Trophoblast cell (in vitro differentiated cells and primary cell): ENCODE measurements at regions not wholly inside any gene's neighbourhood (a gene's known extent, or its start where the extent isn't known, plus 50 kb on each side); places are given as distances from the start of the nearest gene placed in this dataset.
"Not testable (repeated sequence)": the region's sequence is repeated elsewhere in the genome, so short reads cannot be mapped to it uniquely, and the experiment has no call there.

Experiments used
- DNase-seq, 2 donors: peaks; one replicate each; pipeline ENCODE4 v3.0.0-alpha.2; 2016
- H2AFZ ChIP-seq: 2 replicates; pipeline ENCODE4 v1.6.1; 2013; ENCODE audit warnings: low read length, moderate library complexity, mild to moderate bottlenecking; ENCODE audit not compliant: insufficient read depth, poor library complexity
- H2AK5ac ChIP-seq: 2 replicates; pipeline ENCODE4 v1.6.1; 2013; ENCODE audit warnings: mild to moderate bottlenecking, low read length
- H2BK120ac ChIP-seq: 2 replicates; pipeline ENCODE4 v1.6.1; 2013; ENCODE audit warnings: low read length, mild to moderate bottlenecking, moderate library complexity; ENCODE audit not compliant: insufficient read depth, poor library complexity
- H2BK12ac ChIP-seq: 2 replicates; pipeline ENCODE4 v1.6.1; 2013; ENCODE audit warnings: mild to moderate bottlenecking, low read length, moderate library complexity
- H2BK5ac ChIP-seq: 2 replicates; pipeline ENCODE4 v1.6.1; 2013; ENCODE audit warnings: low read length, low read depth, moderate library complexity, mild to moderate bottlenecking; ENCODE audit not compliant: poor library complexity
- H3K14ac ChIP-seq: 2 replicates; pipeline ENCODE4 v1.6.1; 2013; ENCODE audit warnings: mild to moderate bottlenecking, low read length
- H3K18ac ChIP-seq: 2 replicates; pipeline ENCODE4 v1.6.1; 2013; ENCODE audit warnings: mild to moderate bottlenecking, low read length
- H3K23ac ChIP-seq: 2 replicates; pipeline ENCODE4 v1.6.1; 2013; ENCODE audit warnings: low read length
- H3K27ac ChIP-seq: 2 replicates; pipeline ENCODE4 v1.5.1; 2013; ENCODE audit warnings: low read depth, mild to moderate bottlenecking, inconsistent platforms, low read length, moderate library complexity
- H3K27me3 ChIP-seq: 2 replicates; pipeline ENCODE4 v1.6.1; 2013; ENCODE audit warnings: inconsistent platforms, mild to moderate bottlenecking, low read length, moderate library complexity; ENCODE audit not compliant: insufficient read depth
- H3K36me3 ChIP-seq, 2 experiments: 1 replicate in 1 of 2; 2 replicates in 1 of 2; pipeline ENCODE4 v1.6.1; 2013; ENCODE audit warnings: low read length in 2 of 2, mild to moderate bottlenecking in 2 of 2, moderate library complexity in 1 of 2; ENCODE audit not compliant: insufficient read depth in 2 of 2, control insufficient read depth in 1 of 2
- H3K4ac ChIP-seq: 2 replicates; pipeline ENCODE4 v1.6.1; 2013; ENCODE audit warnings: low read depth, mild to moderate bottlenecking, low read length, moderate library complexity
- H3K4me1 ChIP-seq, 2 experiments: 1 replicate in 1 of 2; 2 replicates in 1 of 2; pipeline ENCODE4 v1.6.1; 2013; ENCODE audit warnings: low read length in 2 of 2, mild to moderate bottlenecking in 2 of 2, moderate library complexity in 1 of 2; ENCODE audit not compliant: insufficient read depth in 2 of 2, control insufficient read depth in 1 of 2
- H3K4me2 ChIP-seq: 2 replicates; pipeline ENCODE4 v1.6.1; 2013; ENCODE audit warnings: inconsistent platforms, mild to moderate bottlenecking, low read length, moderate library complexity
- H3K4me3 ChIP-seq: 2 replicates; pipeline ENCODE4 v1.5.1; 2013; ENCODE audit warnings: mild to moderate bottlenecking, low read depth, low read length, inconsistent platforms
- H3K79me1 ChIP-seq: one replicate; pipeline ENCODE4 v1.6.1; 2013; ENCODE audit warnings: low read length
- H3K79me2 ChIP-seq: 2 replicates; pipeline ENCODE4 v1.6.1; 2013; ENCODE audit warnings: low read length, mild to moderate bottlenecking; ENCODE audit not compliant: control insufficient read depth, insufficient read depth, poor library complexity
- H3K9ac ChIP-seq: 2 replicates; pipeline ENCODE4 v1.6.1; 2013; ENCODE audit warnings: mild to moderate bottlenecking, low read length
- H3K9me3 ChIP-seq: 2 replicates; pipeline ENCODE4 v1.6.1; 2013; ENCODE audit warnings: low read depth, mild to moderate bottlenecking, control low read depth, inconsistent platforms, low read length; ENCODE audit not compliant: insufficient read depth
- H4K12ac ChIP-seq: 2 replicates; pipeline ENCODE4 v1.6.1; 2013; ENCODE audit warnings: low read depth, mild to moderate bottlenecking, low read length, moderate library complexity
- H4K8ac ChIP-seq: 2 replicates; pipeline ENCODE4 v1.6.1; 2013; ENCODE audit warnings: low read depth, mild to moderate bottlenecking, low read length, moderate library complexity
- H4K91ac ChIP-seq: one replicate; pipeline ENCODE4 v1.6.1; 2013; ENCODE audit warnings: low read depth, mild to moderate bottlenecking, low read length, moderate library complexity
- WGBS: extraction: QIAGEN DNeasy Blood & Tissue Kit; methylation state at CpG from one replicate; pipeline ENCODE4 v1.1.7; 2013; ENCODE audit warnings: missing lambda C conversion rate; ENCODE audit not compliant: insufficient read length, insufficient coverage; ENCODE audit errors: extremely low coverage; 5-methylcytosine and 5-hydroxymethylcytosine counted together

DNA sequence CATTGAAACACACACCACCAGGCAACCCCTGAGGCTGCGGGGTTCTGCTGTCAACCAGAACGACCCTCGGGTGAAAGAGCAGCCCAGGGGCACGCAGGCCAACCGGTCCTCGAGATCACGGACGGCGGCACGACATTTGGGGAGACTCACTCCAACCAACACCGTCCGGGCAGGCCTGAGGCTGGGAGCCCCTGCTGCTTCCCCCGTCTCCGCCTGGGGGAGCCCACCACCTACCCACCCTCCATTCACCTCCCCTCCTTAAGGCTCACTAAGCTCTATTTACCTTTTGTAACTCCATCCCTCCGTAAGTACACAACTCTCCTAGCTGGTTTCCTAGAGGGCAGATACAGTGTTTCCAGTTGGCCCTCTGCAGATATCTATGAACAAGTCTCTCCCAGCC, 971.3 kb upstream of the DEFB115 start:
- Histone ChIP-seq H2AFZ (no peak overlapping the region), H3K4me2 (no peak overlapping the region), H3K9me3 (peaks cover 22% of the 10 kb centered on the region), H3K23ac (no peak overlapping the region), H3K79me1 (no peaks in the 10 kb centered on the region), H3K14ac (no peak overlapping the region), H3K27me3 (no peaks in the 10 kb centered on the region), H3K79me2 (no peaks in the 10 kb centered on the region), H3K4ac (no peak overlapping the region), H2BK5ac (no peak overlapping the region), H4K91ac (no peak overlapping the region), H3K9ac (no peak overlapping the region), H3K4me3 (no peak overlapping the region), H3K27ac (no peak overlapping the region), H4K12ac (no peak overlapping the region), H3K18ac (no peak overlapping the region), H4K8ac (no peak overlapping the region), H3K4me1 (no peaks in the 10 kb centered on the region), H2BK12ac (no peak overlapping the region), H3K36me3 (no peaks in the 10 kb centered on the region), H2AK5ac (no peak overlapping the region), H2BK120ac (no peak overlapping the region)
- no peak for DNase-seq
- no CpG with 5 or more reads among the region's 15 CpGs for WGBS

DNA sequence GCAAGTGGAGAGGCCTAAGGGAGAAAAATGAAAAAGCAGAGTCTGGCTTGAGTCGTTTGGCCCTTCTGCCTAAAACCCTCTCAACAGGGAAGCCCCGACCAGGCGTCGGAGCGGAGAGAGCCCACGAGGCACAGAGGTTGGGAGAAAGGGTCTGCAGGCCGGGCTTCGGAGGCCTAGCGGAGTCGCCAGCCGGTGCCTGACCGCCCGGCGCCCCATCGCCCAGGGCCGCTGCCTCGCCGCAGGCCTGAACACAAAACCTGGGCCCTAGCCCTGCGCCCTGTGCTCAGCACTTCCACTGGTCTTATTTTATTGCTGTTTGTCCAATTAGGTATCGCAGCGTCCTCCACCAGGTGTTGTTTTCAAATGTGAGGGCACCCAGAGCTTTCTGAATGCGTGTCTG, 970.0 kb upstream of the DEFB115 start:
- not testable (repeated sequence) for H3K27me3 ChIP-seq, H2BK5ac ChIP-seq, DNase-seq, H3K9ac ChIP-seq, H2AK5ac ChIP-seq, H3K4ac ChIP-seq, H2AFZ ChIP-seq, H4K12ac ChIP-seq, H4K8ac ChIP-seq, H2BK12ac ChIP-seq, H3K18ac ChIP-seq, H3K36me3 ChIP-seq, H3K27ac ChIP-seq, H3K4me2 ChIP-seq, H3K23ac ChIP-seq, H4K91ac ChIP-seq, H3K79me1 ChIP-seq, H3K79me2 ChIP-seq, H3K14ac ChIP-seq, H3K4me1 ChIP-seq, H2BK120ac ChIP-seq, H3K4me3 ChIP-seq
- peaks cover 16% of the 10 kb centered on the region for H3K9me3 ChIP-seq
- no CpG with 5 or more reads among the region's 22 CpGs for WGBS

DNA sequence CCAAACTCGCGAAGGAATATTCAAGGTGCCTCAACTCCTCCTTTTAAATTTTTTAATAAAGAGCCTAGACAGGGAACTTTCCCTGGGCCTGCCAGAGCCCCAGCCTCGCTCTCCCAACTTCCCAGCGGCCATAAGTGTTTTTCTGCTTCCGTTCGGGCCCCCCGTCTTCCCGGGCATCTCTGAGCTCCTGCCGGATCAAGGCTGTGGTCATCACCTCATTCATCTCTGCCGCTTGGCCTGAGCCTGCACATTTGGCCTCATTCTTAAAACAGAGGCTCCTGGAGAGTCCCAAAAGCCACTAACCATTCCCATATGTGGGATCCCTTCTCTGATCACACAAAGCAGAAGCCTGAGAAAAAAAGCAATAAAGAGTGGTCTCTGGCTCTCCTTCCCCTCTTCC, 969.1 kb upstream of the DEFB115 start:
- no peaks in the 10 kb centered on the region for H3K79me2 ChIP-seq
- no peaks in the 10 kb centered on the region for H3K4me1 ChIP-seq
- no peak overlapping the region for H2AK5ac ChIP-seq
- no peak overlapping the region for H2BK5ac ChIP-seq
- H2BK120ac ChIP-seq, result no peak overlapping the region
- H3K79me1 ChIP-seq, result no peaks in the 10 kb centered on the region
- no peak overlapping the region for H3K18ac ChIP-seq
- no peak overlapping the region for H3K9ac ChIP-seq
- H4K8ac ChIP-seq, result no peak overlapping the region
- no peak overlapping the region for H3K4ac ChIP-seq
- no peak overlapping the region for H4K91ac ChIP-seq
- WGBS, result no CpG with 5 or more reads among the region's 10 CpGs
- H3K4me2 ChIP-seq, result no peak overlapping the region
- H3K9me3 ChIP-seq, result peaks cover 16% of the 10 kb centered on the region
- H3K4me3 ChIP-seq, result no peak overlapping the region
- H3K27ac ChIP-seq, result no peak overlapping the region
- no peak overlapping the region for H2AFZ ChIP-seq
- H4K12ac ChIP-seq, result no peak overlapping the region
- H3K27me3 ChIP-seq, result no peaks in the 10 kb centered on the region
- H2BK12ac ChIP-seq, result no peak overlapping the region
- H3K23ac ChIP-seq, result no peak overlapping the region
- no peak overlapping the region for H3K14ac ChIP-seq
- no peaks in the 10 kb centered on the region for H3K36me3 ChIP-seq
- no peak for DNase-seq

DNA sequence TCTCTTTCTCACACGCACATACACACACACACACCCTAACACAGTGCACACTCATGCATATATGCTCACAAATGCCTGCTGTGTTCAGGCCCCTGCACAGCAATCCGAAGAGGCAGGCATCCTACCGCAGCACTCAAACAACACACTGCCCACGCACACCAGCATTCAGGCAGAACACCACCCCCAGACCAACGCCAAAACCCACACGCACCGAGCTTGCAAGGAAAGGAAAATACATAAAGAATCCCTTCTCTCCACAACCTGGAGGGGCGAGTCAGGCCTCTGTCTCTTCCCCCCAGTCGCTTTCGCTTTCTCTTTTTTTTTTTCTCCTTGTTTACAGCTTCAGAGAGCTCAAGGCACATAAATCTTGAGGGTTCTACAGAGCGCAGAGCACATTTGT, 968.4 kb upstream of the DEFB115 start:
- H3K4me1 ChIP-seq, result not testable (repeated sequence)
- H3K9me3 ChIP-seq, result peaks cover 14% of the 10 kb centered on the region

More for the DNA sequence above, 968.4 kb upstream of the DEFB115 start:
- H3K36me3 ChIP-seq, H3K27ac ChIP-seq, H2BK5ac ChIP-seq, H3K79me1 ChIP-seq, H4K12ac ChIP-seq, H3K79me2 ChIP-seq, H3K4me2 ChIP-seq, H3K23ac ChIP-seq, H4K91ac ChIP-seq, H2BK120ac ChIP-seq, H3K14ac ChIP-seq, H3K18ac ChIP-seq, H2BK12ac ChIP-seq, H3K4me3 ChIP-seq, H4K8ac ChIP-seq, H3K9ac ChIP-seq, H3K4ac ChIP-seq, H2AFZ ChIP-seq, H3K27me3 ChIP-seq, DNase-seq, H2AK5ac ChIP-seq: not testable (repeated sequence)
- no CpG with 5 or more reads among the region's 11 CpGs for WGBS
